ENCODE measurements at regions not wholly inside any gene's neighbourhood (a gene's known extent, or its start where the extent isn't known, plus 50 kb on each side); places are given as distances from the start of the nearest gene placed in this dataset.
"Not testable (repeated sequence)": the region's sequence is repeated elsewhere in the genome, so short reads cannot be mapped to it uniquely, and the experiment has no call there.

DNA sequence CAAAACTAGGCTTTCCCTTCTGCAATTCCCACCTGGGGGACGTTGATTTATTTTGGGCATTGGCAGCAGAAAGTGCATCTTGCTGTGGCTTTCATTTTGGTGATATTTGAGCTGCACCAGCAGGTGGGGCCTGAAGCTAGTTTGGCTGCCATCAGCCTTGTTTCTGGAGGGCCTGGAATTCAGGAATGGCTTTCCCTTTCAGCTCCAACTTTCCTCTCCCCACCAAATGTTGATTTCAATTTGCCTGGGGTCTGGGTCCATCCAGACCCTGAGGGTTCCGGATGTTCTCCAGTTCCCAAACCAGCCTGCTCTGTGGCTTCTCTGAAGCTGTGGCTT is 640.4 kb downstream of the TYW1 start:
- Histone ChIP-seq H2BK15ac (ENCODE audit: low read depth, poor library complexity, severe bottlenecking) (no peak overlapping the region), H3K9me3 (ENCODE audit: control insufficient read depth, low read length) (no peaks in the 10 kb centered on the region), H2AFZ (ENCODE audit: low read depth, low read length) (no peak overlapping the region), H3K18ac (ENCODE audit: low read depth in 1 of 2, low read length in 2 of 2) (no peak overlapping the region), H3K4me2 (ENCODE audit: low read length, poor library complexity, severe bottlenecking) (no peak overlapping the region), H4K91ac (ENCODE audit: low read length) (no peak overlapping the region), H3K36me3 (ENCODE audit: control insufficient read depth in 1 of 2, insufficient read depth in 2 of 2, low read depth in 1 of 2, low read length in 2 of 2) (no peaks in the 10 kb centered on the region), H2BK12ac (ENCODE audit: low read length in 2 of 2) (no peak overlapping the region), H3K27ac (ENCODE audit: low read length, poor library complexity, severe bottlenecking) (no peak overlapping the region), H4K8ac (ENCODE audit: low read length) (no peak overlapping the region), H2AK5ac (ENCODE audit: low read length, severe bottlenecking) (no peak overlapping the region), H2BK120ac (ENCODE audit: low read depth, low read length) (no peak overlapping the region), H2BK5ac (ENCODE audit: low read depth, low read length, poor library complexity, severe bottlenecking) (no peak overlapping the region), H3K23ac (ENCODE audit: low read length in 2 of 2) (no peak overlapping the region), H3K9ac (ENCODE audit: low read length) (no peak overlapping the region), H3K27me3 (ENCODE audit: control insufficient read depth in 1 of 2, insufficient read depth in 1 of 2, low read length in 2 of 2) (peaks cover 0 to 3% of the 10 kb centered on the region in 2 experiments), H3K4me3 (ENCODE audit: insufficient read depth in 1 of 2, low read depth in 1 of 2, low read length in 2 of 2) (no peak overlapping the region), H3K4ac (ENCODE audit: low read depth in 1 of 2, low read length in 2 of 2) (no peak overlapping the region), H3K79me1 (replicated peaks; ENCODE audit: low read length, poor library complexity, severe bottlenecking) (no peaks in the 10 kb centered on the region), H3K14ac (ENCODE audit: low read length in 2 of 2) (no peak overlapping the region), H3K4me1 (ENCODE audit: control insufficient read depth, insufficient read depth, low read depth, low read length) (no peaks in the 10 kb centered on the region)
- DNase-seq: no peak
- WGBS: 53% methylated on average over 2 of the region's 2 CpGs

DNA sequence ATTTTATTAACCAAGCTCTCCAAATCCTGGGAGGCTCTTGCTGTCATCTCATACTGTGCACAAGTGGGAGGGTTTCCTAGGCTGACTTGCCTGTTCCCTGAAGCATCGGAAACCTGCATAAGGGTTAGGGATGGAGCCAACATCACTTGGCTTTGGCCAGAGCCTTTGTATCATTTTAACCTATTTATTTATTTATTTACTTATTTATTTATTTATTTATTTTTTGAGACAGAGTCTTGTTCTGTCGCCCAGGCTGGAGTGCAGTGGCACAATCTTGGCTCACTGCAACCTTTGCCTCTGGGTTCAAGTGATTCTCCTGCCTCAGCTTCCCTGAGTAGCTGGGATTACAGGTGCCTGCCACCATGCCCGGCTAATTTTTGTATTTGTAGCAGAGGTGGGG is 645.9 kb downstream of the TYW1 start:
- not testable (repeated sequence) for H3K79me1 ChIP-seq (replicated peaks; ENCODE audit: low read length, poor library complexity, severe bottlenecking); H3K18ac ChIP-seq (ENCODE audit: low read depth in 1 of 2, low read length in 2 of 2); H3K36me3 ChIP-seq (ENCODE audit: control insufficient read depth in 1 of 2, insufficient read depth in 2 of 2, low read depth in 1 of 2, low read length in 2 of 2); H3K14ac ChIP-seq (ENCODE audit: low read length in 2 of 2); H2AFZ ChIP-seq (ENCODE audit: low read depth, low read length); DNase-seq; H3K27me3 ChIP-seq (ENCODE audit: control insufficient read depth in 1 of 2, insufficient read depth in 1 of 2, low read length in 2 of 2); H4K91ac ChIP-seq (ENCODE audit: low read length); H3K9ac ChIP-seq (ENCODE audit: low read length); H2BK12ac ChIP-seq (ENCODE audit: low read length in 2 of 2); H3K27ac ChIP-seq (ENCODE audit: low read length, poor library complexity, severe bottlenecking); H2BK15ac ChIP-seq (ENCODE audit: low read depth, poor library complexity, severe bottlenecking); H2BK120ac ChIP-seq (ENCODE audit: low read depth, low read length); H3K4me1 ChIP-seq (ENCODE audit: control insufficient read depth, insufficient read depth, low read depth, low read length); H3K9me3 ChIP-seq (ENCODE audit: control insufficient read depth, low read length); H4K8ac ChIP-seq (ENCODE audit: low read length); H3K23ac ChIP-seq (ENCODE audit: low read length in 2 of 2); H3K4ac ChIP-seq (ENCODE audit: low read depth in 1 of 2, low read length in 2 of 2); H3K4me3 ChIP-seq (ENCODE audit: insufficient read depth in 1 of 2, low read depth in 1 of 2, low read length in 2 of 2); H2BK5ac ChIP-seq (ENCODE audit: low read depth, low read length, poor library complexity, severe bottlenecking); H3K4me2 ChIP-seq (ENCODE audit: low read length, poor library complexity, severe bottlenecking); H2AK5ac ChIP-seq (ENCODE audit: low read length, severe bottlenecking)
- 76% methylated on average over 2 of the region's 3 CpGs for WGBS

DNA sequence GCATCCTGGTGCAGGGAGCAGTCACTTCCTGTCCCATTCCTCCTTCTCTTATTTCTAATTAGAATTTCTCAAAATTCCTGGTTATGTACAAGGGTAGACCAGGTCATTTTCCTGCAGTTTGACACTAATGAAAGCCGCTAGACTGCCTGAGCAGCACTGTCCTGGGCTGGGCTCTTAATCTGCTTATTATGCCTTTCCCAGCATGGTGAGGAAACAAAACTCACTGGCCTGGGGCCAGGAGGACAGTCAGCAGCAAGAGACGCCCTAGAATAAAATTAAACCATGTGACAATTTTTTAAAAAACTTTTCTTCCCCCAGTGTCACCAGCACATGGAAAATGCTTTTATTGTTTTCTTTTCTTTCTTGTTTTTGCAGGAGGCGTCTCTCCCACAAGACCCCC is 647.5 kb downstream of the TYW1 start:
- Histone ChIP-seq H3K27ac (ENCODE audit: low read length, poor library complexity, severe bottlenecking) (no peak overlapping the region), H4K8ac (ENCODE audit: low read length) (no peak overlapping the region), H2AFZ (ENCODE audit: low read depth, low read length) (no peak overlapping the region), H2AK5ac (ENCODE audit: low read length, severe bottlenecking) (no peak overlapping the region), H3K4me1 (ENCODE audit: control insufficient read depth, insufficient read depth, low read depth, low read length) (no peaks in the 10 kb centered on the region), H3K36me3 (ENCODE audit: control insufficient read depth in 1 of 2, insufficient read depth in 2 of 2, low read depth in 1 of 2, low read length in 2 of 2) (no peaks in the 10 kb centered on the region), H3K4me2 (ENCODE audit: low read length, poor library complexity, severe bottlenecking) (no peak overlapping the region), H3K18ac (ENCODE audit: low read depth in 1 of 2, low read length in 2 of 2) (no peak overlapping the region), H2BK15ac (ENCODE audit: low read depth, poor library complexity, severe bottlenecking) (no peak overlapping the region), H4K91ac (ENCODE audit: low read length) (no peak overlapping the region), H2BK12ac (ENCODE audit: low read length in 2 of 2) (no peak overlapping the region), H3K9me3 (ENCODE audit: control insufficient read depth, low read length) (no peaks in the 10 kb centered on the region), H3K79me1 (replicated peaks; ENCODE audit: low read length, poor library complexity, severe bottlenecking) (no peaks in the 10 kb centered on the region), H3K14ac (ENCODE audit: low read length in 2 of 2) (no peak overlapping the region), H2BK5ac (ENCODE audit: low read depth, low read length, poor library complexity, severe bottlenecking) (no peak overlapping the region), H3K27me3 (ENCODE audit: control insufficient read depth in 1 of 2, insufficient read depth in 1 of 2, low read length in 2 of 2) (no peaks in the 10 kb centered on the region), H2BK120ac (ENCODE audit: low read depth, low read length) (no peak overlapping the region), H3K23ac (ENCODE audit: low read length in 2 of 2) (no peak overlapping the region), H3K4me3 (ENCODE audit: insufficient read depth in 1 of 2, low read depth in 1 of 2, low read length in 2 of 2) (no peak overlapping the region), H3K4ac (ENCODE audit: low read depth in 1 of 2, low read length in 2 of 2) (no peak overlapping the region), H3K9ac (ENCODE audit: low read length) (no peak overlapping the region)
- no peak for DNase-seq
- WGBS: 81% methylated on average over 2 of the region's 3 CpGs

DNA sequence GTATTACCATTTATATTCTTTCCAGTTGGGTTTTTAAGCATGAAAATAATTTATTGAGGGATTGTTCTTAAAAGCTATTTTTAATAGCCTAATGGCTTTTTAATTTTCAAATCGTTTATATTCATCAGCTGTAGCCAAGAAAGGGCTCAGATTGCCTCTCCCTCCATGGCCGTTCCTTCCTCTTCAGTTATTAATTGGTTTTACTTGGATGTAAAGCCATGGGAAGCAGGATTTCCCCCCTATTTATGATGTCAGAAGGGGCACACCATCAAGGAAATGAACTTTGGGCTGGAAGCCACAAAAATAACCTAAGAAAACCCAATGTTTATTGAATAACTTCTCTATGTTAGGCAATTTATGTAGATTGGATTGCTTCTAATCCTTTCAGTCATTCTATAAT is 656.3 kb downstream of the TYW1 start:
- Histone ChIP-seq H3K27me3 (ENCODE audit: control insufficient read depth in 1 of 2, insufficient read depth in 1 of 2, low read length in 2 of 2) (no peaks in the 10 kb centered on the region), H2BK5ac (ENCODE audit: low read depth, low read length, poor library complexity, severe bottlenecking) (no peak overlapping the region), H3K9me3 (ENCODE audit: control insufficient read depth, low read length) (no peaks in the 10 kb centered on the region), H3K4ac (ENCODE audit: low read depth in 1 of 2, low read length in 2 of 2) (no peak overlapping the region), H3K4me3 (ENCODE audit: insufficient read depth in 1 of 2, low read depth in 1 of 2, low read length in 2 of 2) (no peak overlapping the region), H2BK15ac (ENCODE audit: low read depth, poor library complexity, severe bottlenecking) (no peak overlapping the region), H2BK120ac (ENCODE audit: low read depth, low read length) (no peak overlapping the region), H3K23ac (ENCODE audit: low read length in 2 of 2) (no peak overlapping the region), H3K4me2 (ENCODE audit: low read length, poor library complexity, severe bottlenecking) (no peak overlapping the region), H2AK5ac (ENCODE audit: low read length, severe bottlenecking) (no peak overlapping the region), H3K18ac (ENCODE audit: low read depth in 1 of 2, low read length in 2 of 2) (no peak overlapping the region), H3K4me1 (ENCODE audit: control insufficient read depth, insufficient read depth, low read depth, low read length) (no peaks in the 10 kb centered on the region), H3K36me3 (ENCODE audit: control insufficient read depth in 1 of 2, insufficient read depth in 2 of 2, low read depth in 1 of 2, low read length in 2 of 2) (no peaks in the 10 kb centered on the region), H3K9ac (ENCODE audit: low read length) (no peak overlapping the region), H4K8ac (ENCODE audit: low read length) (no peak overlapping the region), H4K91ac (ENCODE audit: low read length) (no peak overlapping the region), H2BK12ac (ENCODE audit: low read length in 2 of 2) (no peak overlapping the region), H3K79me1 (replicated peaks; ENCODE audit: low read length, poor library complexity, severe bottlenecking) (no peaks in the 10 kb centered on the region), H2AFZ (ENCODE audit: low read depth, low read length) (no peak overlapping the region), H3K27ac (ENCODE audit: low read length, poor library complexity, severe bottlenecking) (no peak overlapping the region), H3K14ac (ENCODE audit: low read length in 2 of 2) (no peak overlapping the region)
- WGBS: no CpG with 5 or more reads among the region's 2 CpGs
- DNase-seq: no peak
